NT2/D1 (cell line): ENCODE measurements at regions not wholly inside any gene's neighbourhood (a gene's known extent, or its start where the extent isn't known, plus 50 kb on each side); places are given as distances from the start of the nearest gene placed in this dataset.
A peak's percentile ranks its signal among the peaks of the same experiment; 100 is the strongest.
"Not testable (repeated sequence)": the region's sequence is repeated elsewhere in the genome, so short reads cannot be mapped to it uniquely, and the experiment has no call there.

ENCODE experiments used
- DNase-seq: peaks from one replicate; pipeline ENCODE4 v3.0.0-alpha.2; 2011; ENCODE audit warnings: low read depth, low spot score
- H3K27me3 ChIP-seq: 2 replicates; pipeline ENCODE4 v1.6.0; 2011; ENCODE audit warnings: mild to moderate bottlenecking; ENCODE audit not compliant: insufficient read length, insufficient read depth
- H3K36me3 ChIP-seq: 2 replicates; pipeline ENCODE4 v1.6.1; 2011; ENCODE audit warnings: mild to moderate bottlenecking, low read length, mixed read lengths; ENCODE audit not compliant: insufficient read depth, insufficient read length
- H3K4me1 ChIP-seq: 2 replicates; pipeline ENCODE4 v1.5.1; 2011; ENCODE audit not compliant: insufficient read depth, insufficient read length
- H3K4me3 ChIP-seq: 2 replicates; pipeline ENCODE4 v1.5.1; 2011; ENCODE audit warnings: low read depth; ENCODE audit not compliant: insufficient read length
- H3K9ac ChIP-seq: 2 replicates; pipeline ENCODE4 v1.6.0; 2011; ENCODE audit warnings: low read depth; ENCODE audit not compliant: insufficient read length
- H3K9me3 ChIP-seq: 2 replicates; pipeline ENCODE4 v1.5.1; 2011; ENCODE audit warnings: mild to moderate bottlenecking, low read length; ENCODE audit not compliant: insufficient read depth
- SUZ12 ChIP-seq: IDR thresholded peaks from 2 replicates; pipeline ENCODE4 v1.6.1; 2011; ENCODE audit not compliant: insufficient read length, insufficient read depth; ENCODE audit errors: extremely low read depth
- YY1 ChIP-seq: IDR thresholded peaks from 2 replicates; pipeline ENCODE4 v1.6.1; 2011; ENCODE audit not compliant: insufficient read length, insufficient read depth
- ZNF274 ChIP-seq: IDR thresholded peaks from 2 replicates; pipeline ENCODE4 v1.6.1; 2011; ENCODE audit warnings: mild to moderate bottlenecking, low read depth, low read length

DNA sequence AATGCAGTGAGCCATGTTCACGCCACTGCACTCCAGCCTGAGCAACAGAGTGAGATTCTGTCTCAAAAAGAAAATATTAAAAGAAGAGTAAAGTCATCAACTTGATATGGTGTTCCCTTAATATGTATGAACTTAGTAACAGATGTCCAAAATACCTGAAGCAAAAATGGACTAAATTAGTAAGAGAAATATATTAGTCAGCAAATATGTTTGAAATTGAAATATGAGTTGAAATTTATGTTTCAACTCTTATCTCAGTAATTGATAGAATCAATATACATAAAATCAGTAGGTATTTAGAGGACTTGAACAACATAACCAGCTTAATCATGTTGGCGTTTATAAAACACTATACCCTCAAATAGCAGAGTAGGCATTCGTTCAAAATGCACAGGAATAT is 668.5 kb downstream of the ISL1 start:
- Histone ChIP-seq H3K4me3 (no peak overlapping the region), H3K9ac (no peak overlapping the region), H3K9me3 (no peaks in the 10 kb centered on the region), H3K27me3 (no peaks in the 10 kb centered on the region), H3K36me3 (no peaks in the 10 kb centered on the region), H3K4me1 (no peaks in the 10 kb centered on the region)
- DNase-seq, result no peak
- TF ChIP-seq YY1 (no peak), ZNF274 (no peak), SUZ12 (no peak)

DNA sequence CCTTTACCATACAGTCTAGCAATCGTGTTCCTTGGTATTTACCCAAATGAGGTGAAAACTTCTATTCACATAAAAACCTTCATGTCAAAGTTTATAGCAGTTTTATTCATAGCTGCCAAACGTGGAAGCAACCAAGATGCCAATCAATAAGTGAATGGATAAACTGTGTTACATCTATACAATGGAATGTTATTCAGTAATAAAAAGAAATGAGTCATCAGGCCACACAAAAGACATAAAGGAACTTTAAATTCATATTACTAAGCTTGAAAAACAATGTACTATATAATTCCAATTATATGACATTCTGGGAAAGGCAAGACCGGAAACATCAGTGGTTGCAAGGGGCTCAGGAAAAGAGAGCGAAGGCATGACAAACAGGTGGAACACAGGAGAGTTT is 679.9 kb downstream of the ISL1 start:
- no peak for TF ChIP-seq SUZ12
- TF ChIP-seq YY1, result no peak
- TF ChIP-seq ZNF274, result no peak
- no peaks in the 10 kb centered on the region for H3K36me3 ChIP-seq
- H3K9me3 ChIP-seq, result peaks cover 10% of the 10 kb centered on the region
- DNase-seq, result no peak
- no peaks in the 10 kb centered on the region for H3K27me3 ChIP-seq
- H3K4me1 ChIP-seq, result no peaks in the 10 kb centered on the region
- H3K9ac ChIP-seq, result no peak overlapping the region
- H3K4me3 ChIP-seq, result no peak overlapping the region

DNA sequence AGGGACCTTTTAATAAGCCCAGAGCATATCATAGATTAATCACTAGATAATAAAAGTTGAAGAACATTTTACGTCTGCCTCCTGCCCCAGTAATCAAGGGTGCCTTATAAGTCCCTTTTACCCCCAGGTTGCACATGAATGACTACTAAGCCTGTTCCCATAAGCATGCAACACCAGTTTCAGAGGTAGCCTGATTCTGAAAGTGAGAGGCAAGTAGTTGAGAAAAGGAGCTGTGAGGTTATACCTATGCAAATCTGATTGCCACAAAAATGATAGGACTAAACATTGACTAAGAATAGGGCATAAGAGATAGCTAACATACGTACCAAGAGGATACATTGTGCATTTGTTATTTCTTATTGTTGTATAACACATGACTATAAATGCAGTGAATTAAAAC is 681.9 kb downstream of the ISL1 start:
- TF ChIP-seq YY1 (no peak), ZNF274 (no peak), SUZ12 (no peak)
- Histone ChIP-seq H3K4me3 (no peak overlapping the region), H3K9ac (no peak overlapping the region)

DNA sequence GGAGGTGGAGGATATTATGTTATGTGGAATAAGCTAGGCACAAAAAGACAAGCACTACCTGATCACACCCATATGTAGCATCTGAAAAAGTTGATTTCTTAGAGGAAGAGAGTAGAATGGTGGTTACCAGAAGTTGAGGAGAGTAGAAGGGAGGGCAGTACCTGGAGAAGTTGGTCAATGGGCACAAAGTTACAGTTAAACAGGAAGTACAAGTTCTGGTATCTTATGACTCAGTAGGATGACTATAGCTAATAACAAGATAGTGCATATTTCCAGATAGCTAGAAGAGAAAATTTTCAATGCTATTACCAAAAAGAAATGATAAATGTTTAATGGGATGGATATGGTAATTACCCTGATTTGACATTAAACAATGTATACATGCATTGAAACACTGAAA is 686.7 kb downstream of the ISL1 start:
- no peak overlapping the region for H3K4me3 ChIP-seq
- no peak overlapping the region for H3K9ac ChIP-seq
- no peaks in the 10 kb centered on the region for H3K36me3 ChIP-seq
- H3K4me1 ChIP-seq, result no peaks in the 10 kb centered on the region
- no peak for DNase-seq
- H3K9me3 ChIP-seq, result peaks cover 11% of the 10 kb centered on the region
- H3K27me3 ChIP-seq, result no peaks in the 10 kb centered on the region
- TF ChIP-seq ZNF274, result no peak
- no peak for TF ChIP-seq SUZ12
- no peak for TF ChIP-seq YY1

More for the DNA sequence above, 681.9 kb downstream of the ISL1 start:
- Histone ChIP-seq H3K9me3 (peaks cover 11% of the 10 kb centered on the region), H3K36me3 (no peaks in the 10 kb centered on the region), H3K4me1 (no peaks in the 10 kb centered on the region), H3K27me3 (no peaks in the 10 kb centered on the region)
- DNase-seq, result no peak

DNA sequence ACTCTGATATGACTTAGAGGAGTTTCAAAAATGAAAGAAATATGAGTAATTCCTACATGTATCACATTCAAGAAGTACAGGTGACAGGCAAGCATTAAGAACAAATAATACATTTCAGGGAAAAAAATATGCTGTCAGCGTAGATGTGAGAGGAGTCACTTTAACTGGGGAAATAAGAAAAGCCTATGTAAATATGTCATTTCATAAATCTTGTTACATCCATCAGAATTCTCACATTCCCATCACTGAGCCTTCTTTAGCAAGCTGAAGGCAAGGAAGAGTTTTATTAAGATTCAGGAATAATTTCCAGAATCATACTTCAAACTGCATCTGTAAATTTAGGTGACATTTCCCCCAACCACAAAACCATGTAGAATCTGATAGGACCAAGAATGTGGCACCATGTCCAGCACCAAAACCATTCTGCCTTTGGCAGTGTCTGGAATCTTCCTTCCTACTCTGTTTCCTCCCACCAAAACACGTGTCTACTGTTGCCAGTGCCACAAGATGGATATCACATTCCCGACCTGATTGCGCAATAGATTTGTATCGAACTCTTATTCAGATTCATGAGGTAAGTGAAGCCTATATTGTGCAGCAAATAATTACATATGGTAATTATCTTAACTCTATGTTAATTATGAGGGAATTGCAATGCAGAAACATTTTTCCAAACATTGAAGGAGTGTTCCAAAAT is 690.9 kb downstream of the ISL1 start:
- Histone ChIP-seq H3K9ac (no peak overlapping the region), H3K9me3 (no peaks in the 10 kb centered on the region), H3K4me3 (no peak overlapping the region), H3K27me3 (no peaks in the 10 kb centered on the region), H3K4me1 (no peaks in the 10 kb centered on the region), H3K36me3 (no peaks in the 10 kb centered on the region)
- TF ChIP-seq YY1, result no peak
- TF ChIP-seq SUZ12, result no peak
- no peak for TF ChIP-seq ZNF274
- DNase-seq, result no peak

DNA sequence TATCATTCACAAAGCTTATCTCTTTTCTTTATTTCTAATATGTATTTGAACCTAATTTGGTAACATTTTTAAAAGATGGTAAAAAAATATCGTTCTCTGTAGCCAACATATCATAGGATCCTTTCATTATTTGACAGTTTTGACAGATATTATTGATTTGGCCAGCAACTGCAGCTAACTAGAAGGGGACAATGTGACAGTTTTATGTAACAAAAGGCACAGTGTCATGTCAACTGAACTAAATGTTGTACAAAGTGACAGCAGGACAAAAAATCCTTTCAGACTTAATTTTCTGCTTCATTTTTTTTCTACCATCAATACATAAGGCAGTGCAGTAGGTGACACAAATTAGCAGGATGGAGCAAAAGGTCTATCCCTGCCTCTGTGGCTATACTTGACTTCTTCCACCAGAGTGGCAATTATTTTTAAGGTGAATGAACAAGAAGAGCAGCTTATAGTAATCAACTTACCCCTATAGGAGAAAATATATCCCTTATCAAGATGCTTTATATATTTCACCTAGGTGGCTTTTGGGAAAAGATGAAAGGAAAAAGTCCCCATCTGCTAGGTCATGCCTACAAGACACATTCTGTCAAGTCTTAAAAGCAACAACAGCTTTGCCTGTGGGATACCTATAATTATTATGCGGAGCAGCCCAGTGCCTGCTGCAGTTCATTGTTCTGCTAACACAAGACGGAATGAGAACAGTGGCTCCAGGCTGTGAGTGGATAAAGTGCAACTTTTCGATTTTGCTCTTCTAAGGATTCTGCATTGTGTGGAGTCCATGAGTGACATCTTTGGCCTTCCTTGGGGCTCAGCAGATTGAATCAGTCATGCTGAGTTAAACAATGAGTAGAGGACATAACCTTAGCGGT is 694.9 kb downstream of the ISL1 start:
- no peaks in the 10 kb centered on the region for H3K9me3 ChIP-seq
- DNase-seq, result peak; percentile 40
- H3K27me3 ChIP-seq, result no peaks in the 10 kb centered on the region
- H3K4me3 ChIP-seq, result no peak overlapping the region
- TF ChIP-seq SUZ12 (no peak), YY1 (no peak), ZNF274 (no peak)
- H3K9ac ChIP-seq, result no peak overlapping the region
- H3K36me3 ChIP-seq, result no peaks in the 10 kb centered on the region
- no peaks in the 10 kb centered on the region for H3K4me1 ChIP-seq

DNA sequence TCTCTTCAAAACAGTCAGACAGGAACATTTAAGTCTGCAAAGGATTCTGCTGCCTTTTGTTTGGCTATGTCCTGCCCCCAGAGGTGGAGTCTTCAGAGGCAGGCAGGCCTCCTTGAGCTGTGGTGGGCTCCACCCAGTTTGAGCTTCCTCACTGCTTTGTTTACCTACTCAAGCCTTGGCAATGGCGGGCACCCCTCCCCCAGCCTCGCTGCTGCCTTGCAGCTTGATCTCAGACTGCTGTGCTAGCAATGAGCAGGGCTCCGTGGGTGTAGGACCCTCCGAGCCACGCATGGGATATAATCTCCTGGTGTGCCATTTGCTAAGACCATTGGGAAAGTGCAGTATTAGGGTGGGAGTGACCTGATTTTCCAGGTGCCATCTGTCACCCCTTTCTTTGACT is 685.4 kb upstream of the ITGA1 start:
- not testable (repeated sequence) for H3K4me1 ChIP-seq, DNase-seq, H3K36me3 ChIP-seq, H3K27me3 ChIP-seq, H3K4me3 ChIP-seq, H3K9me3 ChIP-seq, H3K9ac ChIP-seq
